ENCODE measurements at regions not wholly inside any gene's neighbourhood (a gene's known extent, or its start where the extent isn't known, plus 50 kb on each side); places are given as distances from the start of the nearest gene placed in this dataset.
"Not testable (repeated sequence)": the region's sequence is repeated elsewhere in the genome, so short reads cannot be mapped to it uniquely, and the experiment has no call there.

DNA sequence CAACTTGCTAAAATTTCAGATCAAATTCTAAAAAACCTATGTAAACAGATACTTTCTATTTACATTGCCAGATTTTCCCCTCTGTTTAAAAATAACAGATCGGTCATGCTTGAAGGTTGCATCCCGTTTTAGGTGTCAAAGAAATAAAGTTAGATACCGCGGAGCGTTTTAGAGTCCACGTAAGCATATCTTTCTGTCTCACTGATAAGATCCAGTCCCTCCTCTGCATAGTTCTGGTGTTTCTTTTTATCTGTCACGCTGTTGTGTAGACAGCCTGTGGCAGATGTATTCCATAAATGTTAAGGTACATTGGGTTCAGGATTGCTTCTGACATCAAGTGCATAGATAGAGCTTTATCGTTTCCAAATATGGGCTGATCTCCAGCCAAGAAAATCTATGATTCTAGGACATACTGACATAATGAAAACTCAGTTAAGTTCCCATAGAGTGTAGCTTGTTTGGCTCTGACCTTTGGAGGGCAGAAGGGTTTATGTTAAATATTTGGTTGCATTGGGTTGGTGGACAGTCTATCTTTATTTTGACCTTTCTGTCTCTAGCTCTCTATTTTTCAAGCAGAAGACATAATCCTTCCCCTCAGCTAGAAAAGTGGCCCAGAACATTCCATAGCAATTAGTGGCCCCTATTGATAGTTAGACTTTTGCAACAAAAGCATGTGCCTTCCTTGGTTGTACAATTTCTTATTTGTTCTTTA lies 109.2 kb downstream of the GPR85 start:
- H3K4me3 Mint-ChIP-seq; H3K27me3 Mint-ChIP-seq (ENCODE audit: low read depth); H3K36me3 Mint-ChIP-seq (ENCODE audit: low read depth); H3K4me1 Mint-ChIP-seq (ENCODE audit: low read depth); intact Hi-C loops (cut with micrococcal nuclease); H3K9me3 Mint-ChIP-seq; H3K27ac Mint-ChIP-seq; CTCF ChIA-PET; DNase-seq: not testable (repeated sequence)

DNA sequence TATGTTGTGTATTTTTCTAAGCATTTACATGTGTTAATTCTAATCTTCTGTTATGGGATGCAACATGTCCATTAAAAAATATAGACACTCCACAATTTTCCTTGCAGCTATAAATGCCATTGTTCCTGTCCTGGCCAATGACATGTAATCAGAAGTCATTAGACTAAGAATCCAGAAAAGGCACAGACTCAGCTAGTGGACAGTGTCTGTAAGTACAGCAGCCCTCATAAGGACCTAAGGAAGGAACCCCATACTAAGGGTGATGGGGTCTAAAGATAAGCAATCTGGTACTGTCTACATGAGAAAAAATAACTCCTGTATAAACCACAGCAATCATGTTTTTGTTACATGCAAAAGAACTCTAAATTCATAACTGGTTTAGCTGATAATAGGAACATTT lies 115.9 kb downstream of the GPR85 start:
- no peaks in the 10 kb centered on the region for H3K9me3 Mint-ChIP-seq
- CTCF ChIA-PET = interaction anchor here (1.0 kb wide), 1 partner anchor 10 kb away, joined by 3 read pairs; no protein-coding TSS in a partner anchor
- no peak for DNase-seq
- intact Hi-C loops (cut with micrococcal nuclease) = no loop called here
- no peak overlapping the region for H3K27ac Mint-ChIP-seq
- no peaks in the 10 kb centered on the region for H3K36me3 Mint-ChIP-seq (ENCODE audit: low read depth)
- H3K4me3 Mint-ChIP-seq = no peak overlapping the region
- peaks cover 6% of the 10 kb centered on the region for H3K27me3 Mint-ChIP-seq (ENCODE audit: low read depth)
- no peaks in the 10 kb centered on the region for H3K4me1 Mint-ChIP-seq (ENCODE audit: low read depth)

DNA sequence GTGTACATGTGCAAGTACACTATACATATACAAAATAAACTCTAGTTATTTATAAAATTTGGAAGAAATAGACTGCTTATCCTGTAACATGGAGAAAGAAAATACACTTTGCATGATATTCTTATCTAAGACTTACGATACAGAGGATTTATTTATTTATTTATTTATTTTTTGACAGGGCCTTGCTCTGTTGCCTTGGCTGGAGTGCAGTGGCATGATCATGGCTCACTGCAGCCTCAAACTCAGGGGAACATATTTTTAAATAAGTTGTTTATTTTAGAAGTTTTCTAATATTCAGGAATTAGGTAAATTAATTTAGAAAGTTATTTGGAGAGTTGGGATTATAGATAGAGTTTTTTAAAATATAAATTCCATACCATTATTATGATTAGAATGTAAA lies 116.7 kb downstream of the GPR85 start:
- Mint-ChIP-seq H3K27ac (no peak overlapping the region), H3K4me3 (no peak overlapping the region), H3K9me3 (no peaks in the 10 kb centered on the region), H3K4me1 (ENCODE audit: low read depth) (no peaks in the 10 kb centered on the region), H3K27me3 (ENCODE audit: low read depth) (peaks cover 6% of the 10 kb centered on the region), H3K36me3 (ENCODE audit: low read depth) (no peaks in the 10 kb centered on the region)
- CTCF ChIA-PET = no interaction called here
- DNase-seq = no peak
- intact Hi-C loops (cut with micrococcal nuclease) = no loop called here

DNA sequence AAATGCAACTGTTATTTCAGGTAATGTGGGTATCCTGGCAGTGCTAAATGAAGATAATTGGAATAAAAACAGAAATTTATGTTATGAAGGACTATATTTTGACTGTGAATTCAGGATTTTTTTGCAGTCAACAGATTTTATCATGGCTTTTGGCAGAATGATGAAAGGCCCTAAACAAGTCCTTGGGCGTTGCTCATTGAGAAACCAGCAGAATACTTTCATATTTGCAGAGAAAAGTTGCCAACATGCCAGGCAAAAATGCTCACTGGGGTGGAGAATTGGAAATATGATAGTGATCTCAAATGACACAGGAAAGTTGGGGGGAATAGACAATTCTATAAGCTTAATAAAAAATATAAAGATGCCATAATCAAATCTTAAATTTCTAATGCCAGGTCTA lies 121.1 kb downstream of the GPR85 start:
- Mint-ChIP-seq H3K4me1 (ENCODE audit: low read depth) (no peaks in the 10 kb centered on the region), H3K36me3 (ENCODE audit: low read depth) (no peaks in the 10 kb centered on the region), H3K27ac (no peak overlapping the region), H3K4me3 (no peak overlapping the region), H3K27me3 (ENCODE audit: low read depth) (peaks cover 11% of the 10 kb centered on the region), H3K9me3 (no peaks in the 10 kb centered on the region)
- DNase-seq = no peak
- CTCF ChIA-PET = no interaction called here
- intact Hi-C loops (cut with micrococcal nuclease) = no loop called here

DNA sequence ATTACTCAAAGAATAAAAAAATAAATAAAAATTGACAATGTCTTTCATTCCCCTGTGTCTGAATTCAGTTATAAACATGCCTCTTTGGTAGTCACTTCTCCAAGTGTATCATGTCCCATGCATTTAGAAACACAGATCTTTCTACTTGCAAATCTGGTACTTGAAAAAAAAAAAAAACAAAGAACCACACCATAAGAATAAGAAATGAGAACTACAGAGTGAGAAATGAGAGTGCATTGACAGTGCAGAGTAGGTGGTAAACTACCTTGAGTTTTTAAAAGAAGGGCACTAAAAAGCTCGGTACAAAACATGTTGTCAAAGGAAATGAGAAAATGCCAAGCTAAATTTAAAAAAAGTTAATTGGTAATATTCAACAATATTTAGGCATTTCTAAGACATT lies 123.0 kb downstream of the GPR85 start:
- CTCF ChIA-PET = no interaction called here
- DNase-seq = no peak
- intact Hi-C loops (cut with micrococcal nuclease) = no loop called here
- no peaks in the 10 kb centered on the region for H3K4me1 Mint-ChIP-seq (ENCODE audit: low read depth)
- H3K27ac Mint-ChIP-seq = no peak overlapping the region
- H3K27me3 Mint-ChIP-seq (ENCODE audit: low read depth) = peaks cover 9% of the 10 kb centered on the region
- H3K4me3 Mint-ChIP-seq = no peak overlapping the region
- H3K9me3 Mint-ChIP-seq = no peaks in the 10 kb centered on the region
- no peaks in the 10 kb centered on the region for H3K36me3 Mint-ChIP-seq (ENCODE audit: low read depth)

DNA sequence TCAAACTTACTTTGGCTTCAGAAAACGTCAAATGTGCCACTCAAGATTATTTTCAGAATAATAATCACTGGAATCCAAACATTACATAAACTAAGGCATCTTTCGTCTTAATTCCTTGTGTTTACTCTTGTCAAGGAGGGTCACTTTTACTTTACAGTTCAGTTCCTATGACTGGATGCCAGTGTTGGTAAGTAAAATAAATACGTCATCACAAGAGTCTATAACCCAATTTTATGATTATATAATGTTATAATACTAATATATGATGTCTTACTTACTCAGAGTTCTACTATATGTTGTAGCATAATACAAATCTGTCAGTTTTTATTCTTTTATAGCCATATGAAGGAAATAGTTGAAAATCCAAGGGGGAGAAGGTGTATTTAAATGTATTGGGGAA lies 123.8 kb downstream of the GPR85 start:
- no peak for DNase-seq
- H3K4me3 Mint-ChIP-seq = no peak overlapping the region
- no peaks in the 10 kb centered on the region for H3K4me1 Mint-ChIP-seq (ENCODE audit: low read depth)
- peaks cover 9% of the 10 kb centered on the region for H3K27me3 Mint-ChIP-seq (ENCODE audit: low read depth)
- H3K27ac Mint-ChIP-seq = no peak overlapping the region
- no peaks in the 10 kb centered on the region for H3K36me3 Mint-ChIP-seq (ENCODE audit: low read depth)
- intact Hi-C loops (cut with micrococcal nuclease) = no loop called here
- CTCF ChIA-PET = no interaction called here
- H3K9me3 Mint-ChIP-seq = no peaks in the 10 kb centered on the region

DNA sequence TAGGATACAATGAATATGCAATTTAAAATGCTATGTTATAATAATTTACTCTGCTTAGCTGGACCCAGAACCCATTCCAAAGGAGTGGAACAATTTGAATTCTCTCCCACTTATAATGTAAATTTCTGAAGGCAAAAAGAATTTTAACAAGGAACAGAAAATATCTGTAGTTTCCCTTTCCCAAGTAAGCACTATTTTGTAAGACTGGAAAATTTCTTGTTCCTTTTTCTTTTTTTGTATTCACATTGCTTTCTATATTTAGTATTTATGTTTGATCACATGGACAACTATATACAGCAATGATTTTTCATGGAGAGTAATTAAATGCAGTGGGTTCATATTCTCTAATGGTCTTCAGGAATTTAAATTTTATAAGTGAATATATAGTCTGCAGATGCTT lies 127.4 kb downstream of the GPR85 start:
- Mint-ChIP-seq H3K27ac (no peak overlapping the region), H3K27me3 (ENCODE audit: low read depth) (peaks cover 12% of the 10 kb centered on the region), H3K9me3 (no peaks in the 10 kb centered on the region), H3K4me3 (no peak overlapping the region), H3K36me3 (ENCODE audit: low read depth) (no peaks in the 10 kb centered on the region), H3K4me1 (ENCODE audit: low read depth) (no peaks in the 10 kb centered on the region)
- intact Hi-C loops (cut with micrococcal nuclease) = no loop called here
- DNase-seq = no peak
- CTCF ChIA-PET = no interaction called here

DNA sequence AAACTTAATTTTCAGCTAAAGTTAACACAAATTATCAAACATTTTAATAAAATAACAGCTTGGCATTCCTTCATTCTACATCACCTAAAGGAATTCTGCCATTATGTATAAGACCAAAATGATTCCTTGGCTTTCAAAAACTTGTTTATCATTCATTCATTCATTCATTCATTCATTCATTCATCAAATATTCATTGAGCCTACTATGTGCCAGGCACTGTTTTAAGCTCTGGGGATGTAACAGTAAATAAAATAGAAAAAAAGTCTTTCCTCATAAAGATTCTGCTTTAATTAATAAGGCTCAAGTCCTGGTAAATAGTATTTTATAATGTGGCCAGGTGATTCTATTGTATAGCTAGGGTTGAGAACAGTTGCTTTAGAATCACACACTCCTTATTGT lies 127.9 kb downstream of the GPR85 start:
- H3K36me3 Mint-ChIP-seq (ENCODE audit: low read depth) = no peaks in the 10 kb centered on the region
- no peaks in the 10 kb centered on the region for H3K4me1 Mint-ChIP-seq (ENCODE audit: low read depth)
- no peak overlapping the region for H3K27ac Mint-ChIP-seq
- no peaks in the 10 kb centered on the region for H3K9me3 Mint-ChIP-seq
- no peak overlapping the region for H3K4me3 Mint-ChIP-seq
- CTCF ChIA-PET = no interaction called here
- intact Hi-C loops (cut with micrococcal nuclease) = no loop called here
- DNase-seq = no peak
- H3K27me3 Mint-ChIP-seq (ENCODE audit: low read depth) = peaks cover 9% of the 10 kb centered on the region

DNA sequence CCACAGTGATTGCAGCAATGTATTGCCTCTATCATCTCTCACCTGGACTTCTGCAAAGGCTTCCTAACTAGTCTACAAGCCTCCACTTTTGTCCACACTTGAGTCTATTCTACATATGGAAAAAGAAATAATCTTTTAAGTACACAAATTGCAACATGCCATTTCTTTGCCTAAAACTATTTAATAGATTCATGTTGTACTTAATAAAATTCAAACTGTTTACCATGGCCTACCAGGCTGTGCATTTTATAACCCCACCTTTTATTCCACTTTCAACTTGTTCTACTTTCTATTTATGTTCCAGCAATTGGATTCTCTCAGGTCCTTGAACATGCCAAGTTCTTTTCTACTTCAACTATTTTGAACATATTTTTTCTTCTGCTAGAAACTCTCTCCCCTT lies 128.7 kb downstream of the GPR85 start:
- H3K9me3 Mint-ChIP-seq = no peaks in the 10 kb centered on the region
- H3K27ac Mint-ChIP-seq = no peak overlapping the region
- peaks cover 8% of the 10 kb centered on the region for H3K27me3 Mint-ChIP-seq (ENCODE audit: low read depth)
- intact Hi-C loops (cut with micrococcal nuclease) = no loop called here
- no peak overlapping the region for H3K4me3 Mint-ChIP-seq
- CTCF ChIA-PET = no interaction called here
- DNase-seq = no peak
- H3K4me1 Mint-ChIP-seq (ENCODE audit: low read depth) = no peaks in the 10 kb centered on the region
- H3K36me3 Mint-ChIP-seq (ENCODE audit: low read depth) = no peaks in the 10 kb centered on the region

DNA sequence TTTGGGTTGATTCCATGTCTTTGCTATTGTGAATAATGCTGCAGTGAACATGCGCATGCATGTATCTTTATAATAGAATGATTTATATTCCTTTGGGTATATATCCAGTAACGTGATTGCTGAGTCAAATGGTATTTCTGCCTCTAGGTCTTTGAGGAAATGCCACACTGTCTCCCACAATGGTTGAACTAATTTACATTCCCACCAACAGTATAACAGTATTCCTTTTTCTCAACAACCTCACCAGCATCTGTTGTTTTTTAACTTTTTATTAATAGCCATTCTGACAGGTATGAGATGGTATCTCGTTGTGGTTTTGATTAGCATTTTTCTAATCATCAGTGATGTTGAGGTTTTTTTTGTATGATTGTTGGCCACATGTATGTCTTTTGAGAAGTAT lies 133.6 kb downstream of the GPR85 start:
- H3K36me3 Mint-ChIP-seq (ENCODE audit: low read depth); intact Hi-C loops (cut with micrococcal nuclease); CTCF ChIA-PET; DNase-seq; H3K9me3 Mint-ChIP-seq; H3K27ac Mint-ChIP-seq; H3K4me1 Mint-ChIP-seq (ENCODE audit: low read depth); H3K4me3 Mint-ChIP-seq: not testable (repeated sequence)
- peaks cover 19% of the 10 kb centered on the region for H3K27me3 Mint-ChIP-seq (ENCODE audit: low read depth)

DNA sequence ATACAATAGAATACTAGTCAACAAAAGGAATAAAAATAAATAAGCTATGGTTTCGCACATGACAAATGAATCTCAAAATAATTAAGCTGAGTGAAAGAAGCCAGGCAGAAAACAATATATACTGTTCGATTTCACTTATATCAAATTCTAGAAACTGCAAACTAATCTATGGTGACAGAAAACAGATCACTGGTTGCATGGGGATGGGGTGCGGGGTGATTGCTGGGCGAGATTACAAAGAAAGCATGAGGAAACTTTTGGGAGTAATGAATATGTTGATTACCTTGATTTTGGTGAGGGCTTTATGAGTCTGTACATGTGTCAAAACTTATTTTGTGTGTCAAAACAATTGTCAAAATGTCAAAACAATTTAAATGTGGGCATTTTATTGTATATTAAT lies 135.6 kb downstream of the GPR85 start:
- CTCF ChIA-PET = interaction anchor here (1.4 kb wide), 1 partner anchor 10 kb away, joined by 3 read pairs; no protein-coding TSS in a partner anchor
- H3K27me3 Mint-ChIP-seq (ENCODE audit: low read depth) = peaks cover 16% of the 10 kb centered on the region
- H3K27ac Mint-ChIP-seq = no peak overlapping the region
- intact Hi-C loops (cut with micrococcal nuclease) = no loop called here
- H3K36me3 Mint-ChIP-seq (ENCODE audit: low read depth) = no peaks in the 10 kb centered on the region
- H3K9me3 Mint-ChIP-seq = no peaks in the 10 kb centered on the region
- H3K4me3 Mint-ChIP-seq = no peak overlapping the region
- no peak for DNase-seq
- no peaks in the 10 kb centered on the region for H3K4me1 Mint-ChIP-seq (ENCODE audit: low read depth)

DNA sequence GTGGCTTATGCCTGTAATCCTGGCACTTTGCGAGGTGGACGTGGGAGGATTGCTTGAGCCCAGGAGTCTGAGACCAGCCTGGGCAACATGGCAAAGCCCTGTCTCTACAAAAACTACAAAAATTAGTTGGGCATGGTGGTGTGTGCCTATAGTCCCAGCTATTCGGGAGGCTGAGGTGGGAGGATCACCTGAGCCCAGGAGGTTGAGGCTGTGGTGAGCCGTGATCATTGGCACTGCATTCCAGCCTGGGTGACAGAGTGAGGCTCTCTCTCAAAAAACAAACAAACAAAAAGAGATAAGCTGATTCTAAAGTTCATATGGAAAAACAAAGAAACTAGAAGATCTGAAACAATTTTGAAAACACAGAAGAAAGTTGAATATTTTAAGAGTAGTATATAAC lies 136.9 kb downstream of the GPR85 start:
- intact Hi-C loops (cut with micrococcal nuclease); H3K4me3 Mint-ChIP-seq; H3K9me3 Mint-ChIP-seq; H3K27ac Mint-ChIP-seq; DNase-seq; H3K36me3 Mint-ChIP-seq (ENCODE audit: low read depth); H3K4me1 Mint-ChIP-seq (ENCODE audit: low read depth): not testable (repeated sequence)
- H3K27me3 Mint-ChIP-seq (ENCODE audit: low read depth) = peaks cover 16% of the 10 kb centered on the region
- CTCF ChIA-PET = interaction anchor here (1.4 kb wide), 1 partner anchor 9 kb away, joined by 3 read pairs; no protein-coding TSS in a partner anchor

DNA sequence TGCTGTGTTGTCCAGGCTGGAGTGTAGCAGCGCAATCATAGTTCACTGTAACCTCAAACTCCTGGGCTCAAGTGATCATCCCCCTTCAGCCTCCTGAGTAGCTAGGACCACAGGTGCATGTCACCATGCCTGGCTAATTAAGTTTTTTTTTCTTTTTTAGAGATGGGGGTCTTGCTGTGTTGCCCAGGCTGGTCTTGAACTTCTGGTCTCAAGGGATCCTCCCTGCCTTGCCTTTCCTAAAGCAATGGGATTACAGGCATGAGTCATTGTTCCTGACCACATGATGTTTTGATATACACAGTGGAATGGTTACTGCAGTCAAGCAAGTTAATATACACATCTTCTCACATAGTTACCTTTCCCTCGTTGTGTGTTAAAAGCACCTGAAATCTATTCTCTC lies 140.3 kb downstream of the GPR85 start:
- CTCF ChIA-PET = no interaction called here
- H3K9me3 Mint-ChIP-seq = no peaks in the 10 kb centered on the region
- no peaks in the 10 kb centered on the region for H3K36me3 Mint-ChIP-seq (ENCODE audit: low read depth)
- H3K4me1 Mint-ChIP-seq (ENCODE audit: low read depth) = no peaks in the 10 kb centered on the region
- intact Hi-C loops (cut with micrococcal nuclease) = no loop called here
- no peak for DNase-seq
- H3K27me3 Mint-ChIP-seq (ENCODE audit: low read depth) = peaks cover 12% of the 10 kb centered on the region
- no peak overlapping the region for H3K4me3 Mint-ChIP-seq
- H3K27ac Mint-ChIP-seq = no peak overlapping the region

Measured in activated naive CD4-positive, alpha-beta T cell treated with anti-CD3 and anti-CD28 coated beads for 36 hours (primary cell).